OCI-LY1 (cell line): ENCODE measurements at regions not wholly inside any gene's neighbourhood (a gene's known extent, or its start where the extent isn't known, plus 50 kb on each side); places are given as distances from the start of the nearest gene placed in this dataset.

Experiments
- H2AFZ ChIP-seq: fragments of 200-600 bp; sonication (generic), shearing (Covaris generic); 2 replicates; pipeline ENCODE4 v1.6.0; 2014; ENCODE audit warnings: antibody characterized with exemption, mild to moderate bottlenecking, low read length
- H3F3A ChIP-seq: fragments of 200-600 bp; sonication (generic), shearing (Covaris generic); 2 replicates; pipeline ENCODE4 v1.6.0; 2014; ENCODE audit warnings: mild to moderate bottlenecking, antibody characterized with exemption, low read length, moderate library complexity; ENCODE audit not compliant: insufficient read depth
- H3K27ac ChIP-seq: fragments of 200-600 bp; sonication (generic); 2 replicates; pipeline ENCODE4 v1.5.1; 2014; ENCODE audit warnings: low read length, mixed run types, mild to moderate bottlenecking, low read depth; ENCODE audit not compliant: poor library complexity, severe bottlenecking
- H3K27me3 ChIP-seq: fragments of 200-600 bp; sonication (generic); 2 replicates; pipeline ENCODE4 v1.6.0; 2014; ENCODE audit warnings: antibody characterized with exemption, mild to moderate bottlenecking, low read length, moderate library complexity; ENCODE audit not compliant: insufficient read depth
- H3K36me3 ChIP-seq: fragments of 200-600 bp; sonication (generic); 2 replicates; pipeline ENCODE4 v1.6.1; 2014; ENCODE audit warnings: mild to moderate bottlenecking, antibody characterized with exemption, low read length, moderate library complexity, mixed read lengths; ENCODE audit not compliant: insufficient read depth
- H3K4me1 ChIP-seq: fragments of 200-600 bp; sonication (generic); 2 replicates; pipeline ENCODE4 v1.5.1; 2014; ENCODE audit warnings: mild to moderate bottlenecking, low read length, moderate library complexity; ENCODE audit not compliant: insufficient read depth, severe bottlenecking
- H3K4me2 ChIP-seq: fragments of 200-600 bp; sonication (generic), shearing (Covaris generic); 2 replicates; pipeline ENCODE4 v1.6.1; 2014; ENCODE audit warnings: low read length
- H3K4me3 ChIP-seq: fragments of 200-600 bp; sonication (generic); 2 replicates; pipeline ENCODE4 v1.5.1; 2014; ENCODE audit warnings: low read length, low read depth, mild to moderate bottlenecking, mixed read lengths; ENCODE audit not compliant: poor library complexity, severe bottlenecking
- H3K79me2 ChIP-seq: fragments of 200-600 bp; shearing (Covaris generic); 2 replicates; pipeline ENCODE4 v1.6.1; 2016; ENCODE audit warnings: mixed run types, low read length, mixed read lengths; ENCODE audit not compliant: insufficient read depth
- H3K9ac ChIP-seq: fragments of 200-600 bp; sonication (generic), shearing (Covaris generic); 2 replicates; pipeline ENCODE4 v1.6.1; 2014; ENCODE audit warnings: mild to moderate bottlenecking, low read length, mixed read lengths
- H3K9me2 ChIP-seq: fragments of 200-600 bp; sonication (generic), shearing (Covaris generic); 2 replicates; pipeline ENCODE4 v1.6.1; 2014; ENCODE audit warnings: low read depth, mild to moderate bottlenecking, low read length, mixed read lengths
- H3K9me3 ChIP-seq: fragments of 200-600 bp; shearing (Covaris generic); 2 replicates; pipeline ENCODE4 v1.6.1; 2014; ENCODE audit warnings: low read length, mixed read lengths
- H4K20me1 ChIP-seq: fragments of 200-600 bp; sonication (generic), shearing (Covaris generic); 2 replicates; pipeline ENCODE4 v1.6.0; 2016; ENCODE audit warnings: mild to moderate bottlenecking, low read length; ENCODE audit not compliant: insufficient read depth
- CTCF ChIP-seq: fragments of 200-600 bp; sonication (generic), shearing (Covaris generic); IDR thresholded peaks from 2 replicates; pipeline ENCODE4 v1.5.1; 2017; ENCODE audit warnings: mild to moderate bottlenecking, antibody characterized with exemption, low read length, moderate library complexity, mixed read lengths
- EZH2 ChIP-seq: fragments of 200-600 bp; sonication (generic), shearing (Covaris generic); IDR thresholded peaks from 2 replicates; pipeline ENCODE4 v1.8.0; 2017; ENCODE audit warnings: borderline replicate concordance, mixed run types, mild to moderate bottlenecking, antibody characterized with exemption, low read length, moderate library complexity, mixed read lengths

- Histone ChIP-seq H3K36me3 (no peaks in the 10 kb centered on the region), H3K9me3 (no peaks in the 10 kb centered on the region), H3K79me2 (no peaks in the 10 kb centered on the region), H3K4me2 (no peak overlapping the region), H4K20me1 (no peaks in the 10 kb centered on the region), H3K4me3 (no peak overlapping the region), H3K9ac (no peak overlapping the region), H3K27me3 (no peaks in the 10 kb centered on the region), H3K27ac (no peak overlapping the region), H3F3A (no peaks in the 10 kb centered on the region), H3K9me2 (no peaks in the 10 kb centered on the region), H2AFZ (no peak overlapping the region), H3K4me1 (no peaks in the 10 kb centered on the region)
- TF ChIP-seq CTCF, result no peak
- TF ChIP-seq EZH2, result no peak
Observed at GRCh38 chr13:68644611-68645010, 1414.5 kb upstream of the PCDH9 start.

- TF ChIP-seq CTCF, result no peak
- TF ChIP-seq EZH2, result no peak
- no peaks in the 10 kb centered on the region for H3K27me3 ChIP-seq
- H3K9ac ChIP-seq, result no peak overlapping the region
- H3K79me2 ChIP-seq, result no peaks in the 10 kb centered on the region
- H4K20me1 ChIP-seq, result no peaks in the 10 kb centered on the region
- no peak overlapping the region for H2AFZ ChIP-seq
- H3K9me2 ChIP-seq, result no peaks in the 10 kb centered on the region; the same call in 1 of the 2 replicates
- H3K27ac ChIP-seq, result no peak overlapping the region
- no peaks in the 10 kb centered on the region for H3K4me1 ChIP-seq
- H3K9me3 ChIP-seq, result no peaks in the 10 kb centered on the region
- H3K4me2 ChIP-seq, result no peak overlapping the region
- H3K36me3 ChIP-seq, result no peaks in the 10 kb centered on the region
- H3K4me3 ChIP-seq, result no peak overlapping the region
- no peaks in the 10 kb centered on the region; the same call in 1 of the 2 replicates for H3F3A ChIP-seq
Observed at GRCh38 chr13:68636784-68637183, 1406.6 kb upstream of the PCDH9 start.

- no peaks in the 10 kb centered on the region for H3K9me3 ChIP-seq
- H3K4me3 ChIP-seq, result no peak overlapping the region
- no peaks in the 10 kb centered on the region for H3K79me2 ChIP-seq
- no peak overlapping the region for H3K27ac ChIP-seq
- H4K20me1 ChIP-seq, result no peaks in the 10 kb centered on the region
- H3K9me2 ChIP-seq, result no peaks in the 10 kb centered on the region
- no peaks in the 10 kb centered on the region for H3K36me3 ChIP-seq
- H2AFZ ChIP-seq, result no peak overlapping the region
- H3F3A ChIP-seq, result no peaks in the 10 kb centered on the region
- H3K9ac ChIP-seq, result no peak overlapping the region
- no peak overlapping the region for H3K4me2 ChIP-seq
- TF ChIP-seq EZH2, result no peak
- TF ChIP-seq CTCF, result no peak
- H3K4me1 ChIP-seq, result no peaks in the 10 kb centered on the region
- H3K27me3 ChIP-seq, result no peaks in the 10 kb centered on the region
Observed at GRCh38 chr13:68628994-68629393, 1398.9 kb upstream of the PCDH9 start.
